HG02981 (cell line): ENCODE measurements at regions not wholly inside any gene's neighbourhood (a gene's known extent, or its start where the extent isn't known, plus 50 kb on each side); places are given as distances from the start of the nearest gene placed in this dataset.

ENCODE experiments used
- ATAC-seq: cut with Tn5 transposase; IDR thresholded peaks from one replicate; pipeline ENCODE4 v1.9.1; 2021; ENCODE audit warnings: mild to moderate bottlenecking, moderate library complexity; ENCODE audit not compliant: unreplicated experiment

DNA sequence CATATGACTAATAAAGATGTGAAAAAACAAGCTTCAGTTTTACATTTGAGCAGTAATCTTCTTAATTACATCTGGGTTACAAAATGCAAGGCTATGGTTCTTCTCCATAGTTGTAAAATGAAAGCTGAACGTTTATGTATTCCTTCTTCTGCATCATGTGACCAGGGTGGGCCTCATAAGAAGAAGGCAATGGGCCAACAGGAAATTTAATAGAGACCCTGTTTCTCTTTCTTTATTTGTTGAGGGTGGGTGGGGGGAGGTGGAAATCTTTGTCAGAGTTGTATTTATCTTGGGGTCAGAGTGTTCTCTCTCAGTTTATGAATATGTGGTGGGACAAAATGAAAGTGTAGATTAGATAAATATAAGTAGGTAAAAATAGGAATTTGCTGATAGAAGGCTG is 418.8 kb downstream of the TLE4 start:
- no peak for ATAC-seq

GRCh38 chr9:79989079-79989478 is 417.3 kb downstream of the TLE4 start:
- no peak for ATAC-seq

GRCh38 chr9:79988126-79988525 is 416.4 kb downstream of the TLE4 start:
- ATAC-seq: no peak

GRCh38 chr9:79986437-79986836 is 414.7 kb downstream of the TLE4 start:
- no peak for ATAC-seq

DNA sequence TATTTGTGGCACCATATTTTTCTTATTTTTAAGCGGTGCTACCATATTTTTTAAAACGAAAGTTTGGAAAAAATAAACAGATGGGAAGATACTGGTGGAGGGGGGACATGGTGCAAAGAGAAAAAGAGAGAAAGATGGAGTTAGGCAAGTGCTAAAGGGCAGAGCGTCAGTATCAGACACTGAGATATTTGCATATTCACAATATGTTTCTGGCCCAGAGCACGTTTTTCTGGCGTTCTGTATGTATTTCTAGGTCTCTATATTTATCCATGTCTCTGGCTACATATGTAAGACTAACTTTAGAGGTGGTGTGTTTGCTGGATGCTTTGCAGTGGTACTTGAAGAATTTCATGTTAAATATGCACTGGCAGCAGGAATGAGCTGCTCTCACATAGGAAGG is 414.0 kb downstream of the TLE4 start:
- ATAC-seq: no peak

- ATAC-seq: no peak
Measured at GRCh38 chr9:79985264-79985663, 413.5 kb downstream of the TLE4 start.

DNA sequence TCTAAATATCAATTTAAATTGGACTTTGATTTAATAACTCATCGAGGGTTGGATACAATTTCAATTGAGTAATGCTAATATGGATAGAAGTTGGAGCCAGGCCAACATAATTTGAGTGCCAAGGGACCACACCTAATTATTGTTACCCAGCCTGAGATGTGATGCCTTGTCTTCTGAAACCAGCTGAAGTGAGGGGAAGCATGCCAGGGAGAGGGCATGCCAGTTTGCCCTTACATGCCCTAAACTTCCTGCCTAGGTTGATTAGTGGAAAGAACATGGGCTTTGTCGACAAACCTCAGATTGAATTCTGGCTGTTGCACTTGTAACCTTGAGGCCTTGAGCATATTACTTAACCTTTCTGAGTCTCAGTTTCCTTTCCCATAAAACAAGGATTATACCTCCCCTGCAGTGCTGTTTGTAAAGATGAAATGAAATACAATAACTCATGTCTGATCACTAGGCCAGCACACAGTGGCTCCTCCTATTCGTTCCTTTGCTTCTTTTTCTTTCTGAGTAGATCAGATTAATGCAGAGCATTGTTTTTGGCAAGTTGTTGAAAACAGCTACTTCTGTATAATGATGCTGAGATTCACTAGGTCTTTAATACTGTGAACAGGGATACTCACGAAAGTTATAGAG is 412.8 kb downstream of the TLE4 start:
- no peak for ATAC-seq

DNA sequence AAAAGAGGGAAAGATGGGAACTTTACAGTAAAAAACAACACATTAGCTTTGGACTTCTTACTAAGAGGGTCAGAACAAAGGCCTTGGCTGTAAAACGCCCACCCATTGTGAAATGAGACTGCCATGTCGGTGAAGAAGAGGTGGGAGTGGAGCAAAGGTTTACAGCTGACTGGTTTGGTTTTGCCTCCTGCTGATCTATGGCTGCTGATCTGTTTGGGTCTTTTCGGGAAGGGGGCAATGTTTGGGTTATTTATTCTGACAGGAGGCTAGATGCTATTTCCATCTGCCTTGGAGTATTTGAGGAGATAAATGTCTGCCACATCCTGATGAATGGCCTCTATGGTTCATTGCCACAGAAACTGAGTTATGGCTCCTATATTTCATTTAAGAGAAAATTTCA is 408.7 kb downstream of the TLE4 start:
- ATAC-seq: no peak

- ATAC-seq: no peak
Measured at GRCh38 chr9:79977510-79978197, 405.9 kb downstream of the TLE4 start.

DNA sequence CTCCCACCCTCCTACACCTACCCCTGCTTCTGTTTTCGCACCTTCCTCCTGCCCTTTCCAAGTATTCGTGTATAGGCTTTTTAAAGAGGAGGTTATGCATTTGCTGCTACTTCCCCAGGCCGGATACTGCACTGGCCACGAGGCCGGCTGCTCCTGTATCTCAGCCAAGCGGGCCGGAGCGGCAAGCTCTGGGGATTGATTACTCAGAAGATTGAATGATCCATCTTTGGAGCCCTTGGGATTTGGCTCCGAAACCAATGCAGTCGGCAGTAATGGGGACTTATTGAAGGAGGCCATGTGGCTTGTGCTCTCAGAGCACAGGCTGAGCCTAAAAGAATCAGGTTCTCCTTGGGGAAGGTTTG is 405.3 kb downstream of the TLE4 start:
- ATAC-seq: no peak

GRCh38 chr9:79976257-79977073 is 404.7 kb downstream of the TLE4 start:
- ATAC-seq: no peak

- ATAC-seq: no peak
Measured at GRCh38 chr9:79975621-79976256, 404.0 kb downstream of the TLE4 start.

GRCh38 chr9:79974806-79975422 is 403.1 kb downstream of the TLE4 start:
- ATAC-seq: no peak

- ATAC-seq: no peak
Measured at GRCh38 chr9:79973627-79974026, 401.9 kb downstream of the TLE4 start.

- ATAC-seq: no peak
Measured at GRCh38 chr9:79970146-79970425, 398.3 kb downstream of the TLE4 start.

DNA sequence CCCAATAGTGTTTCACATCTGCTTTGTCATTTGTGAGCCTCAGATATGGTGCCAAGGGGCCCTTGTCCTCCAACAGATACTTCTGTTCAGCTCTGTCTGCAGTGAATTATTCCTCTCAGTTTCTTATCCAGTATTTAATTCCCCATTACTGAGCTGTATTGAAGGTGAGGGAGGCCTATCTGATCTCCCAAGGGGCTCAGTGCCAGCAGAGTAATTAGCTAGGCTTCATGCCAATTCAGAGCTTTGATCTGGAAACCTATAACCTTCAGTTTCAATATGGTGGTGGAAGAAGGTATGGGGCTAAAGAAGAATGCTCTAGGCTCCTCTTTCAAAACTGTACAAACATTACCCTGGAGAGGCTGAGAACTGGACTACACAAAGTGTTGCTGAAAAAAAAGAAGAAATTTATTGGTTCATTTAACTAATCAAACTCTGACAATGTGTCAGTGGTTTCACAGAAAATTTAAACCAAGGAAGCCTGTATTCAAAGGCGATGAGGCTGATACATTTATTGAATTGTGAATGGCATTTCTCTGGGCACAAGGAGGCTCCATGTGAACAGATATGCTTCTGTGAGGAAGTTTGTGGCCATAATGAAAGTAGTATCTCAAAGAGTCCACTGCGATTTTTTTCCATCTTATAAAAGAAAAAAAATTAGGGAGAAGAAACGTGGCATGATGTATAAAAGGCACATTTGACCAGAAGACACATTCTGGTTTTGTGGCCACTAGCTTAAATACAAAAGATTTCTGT is 397.8 kb downstream of the TLE4 start:
- no peak for ATAC-seq

DNA sequence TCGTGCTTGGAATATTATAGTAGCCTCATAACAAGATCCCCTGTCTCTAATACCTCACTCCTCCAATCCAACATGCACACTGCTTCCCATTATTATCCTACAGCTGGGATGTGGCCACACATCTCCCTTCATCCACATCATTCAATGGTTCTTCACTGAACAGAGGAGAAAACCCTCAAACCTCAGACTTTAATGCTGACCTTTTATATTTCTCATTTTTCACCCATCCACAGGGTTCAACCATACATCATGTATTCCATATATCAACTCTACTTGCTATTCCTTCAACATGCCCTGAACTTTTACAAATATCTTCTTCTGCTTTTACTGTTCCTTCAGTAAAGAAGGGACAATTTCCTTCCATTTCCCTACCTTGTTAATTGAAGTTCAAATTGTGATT is 396.8 kb downstream of the TLE4 start:
- ATAC-seq: no peak

GRCh38 chr9:79962836-79963235 is 391.1 kb downstream of the TLE4 start:
- no peak for ATAC-seq

- no peak for ATAC-seq
Measured at GRCh38 chr9:79962150-79962549, 390.4 kb downstream of the TLE4 start.

GRCh38 chr9:79955300-79955699 is 383.5 kb downstream of the TLE4 start:
- no peak for ATAC-seq

GRCh38 chr9:79953908-79954307 is 382.1 kb downstream of the TLE4 start:
- ATAC-seq: no peak
